HG03457 (cell line): ENCODE measurements at regions not wholly inside any gene's neighbourhood (a gene's known extent, or its start where the extent isn't known, plus 50 kb on each side); places are given as distances from the start of the nearest gene placed in this dataset.

ENCODE experiments used
- ATAC-seq: cut with Tn5 transposase; IDR thresholded peaks from one replicate; pipeline ENCODE4 v1.9.1; 2021; ENCODE audit warnings: moderate number of reproducible peaks; ENCODE audit not compliant: unreplicated experiment

GRCh38 chr13:70347947-70348620 lies 239.8 kb upstream of the KLHL1 start:
- no peak for ATAC-seq

GRCh38 chr13:70339738-70340137 lies 231.5 kb upstream of the KLHL1 start:
- no peak for ATAC-seq

GRCh38 chr13:70338609-70339008 lies 230.4 kb upstream of the KLHL1 start:
- no peak for ATAC-seq

GRCh38 chr13:70336866-70337265 lies 228.6 kb upstream of the KLHL1 start:
- ATAC-seq, result no peak

DNA sequence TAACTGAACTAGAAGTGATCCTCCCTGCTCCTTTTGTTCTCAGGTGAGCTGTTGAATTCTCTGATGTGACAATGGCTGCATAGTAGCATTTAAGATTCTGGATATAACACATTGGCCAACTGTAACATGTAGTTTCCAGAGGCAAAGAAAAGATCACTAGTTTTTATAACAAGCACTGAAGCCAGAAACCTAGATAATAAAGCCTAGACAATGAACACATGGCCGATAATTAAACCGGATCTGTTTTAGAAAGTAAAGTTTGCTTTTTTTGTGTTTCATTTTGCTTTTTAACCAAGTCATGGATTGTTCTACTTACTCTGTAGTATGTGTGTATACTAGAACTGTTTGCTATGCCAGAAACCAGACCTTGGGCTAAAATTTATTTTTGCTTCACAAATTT lies 225.5 kb upstream of the KLHL1 start:
- no peak for ATAC-seq

DNA sequence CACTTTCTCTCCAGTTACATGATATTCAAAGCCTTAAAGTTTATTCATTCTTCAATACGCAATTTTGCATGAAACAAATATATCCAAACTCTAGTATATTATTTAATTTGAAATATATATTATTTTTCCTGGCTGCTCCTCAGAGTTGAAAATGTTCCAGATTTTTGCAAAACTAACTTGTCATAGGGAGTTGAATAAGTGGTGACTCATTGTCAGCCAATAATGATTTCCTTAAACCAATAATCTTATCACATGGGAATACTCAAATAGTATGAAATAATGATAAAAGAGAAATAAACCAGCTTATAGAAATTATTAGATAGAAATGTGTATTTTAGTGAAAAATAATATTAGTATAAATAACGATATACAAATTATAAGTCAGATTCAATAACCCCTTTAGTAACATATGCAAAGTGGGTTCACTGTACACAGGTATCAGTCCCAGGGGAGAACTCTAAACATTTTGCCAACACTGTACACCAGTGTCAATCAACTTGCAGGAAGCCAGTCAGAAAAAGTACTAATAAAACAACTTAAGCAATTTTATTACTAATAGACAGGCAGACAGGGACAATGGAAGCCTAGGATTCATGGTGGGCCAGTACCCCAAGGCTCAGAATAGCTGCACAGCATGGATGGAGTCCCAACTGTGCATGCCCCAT lies 222.6 kb upstream of the KLHL1 start:
- no peak for ATAC-seq

GRCh38 chr13:70324519-70324918 lies 216.3 kb upstream of the KLHL1 start:
- no peak for ATAC-seq

GRCh38 chr13:70311191-70311590 lies 202.9 kb upstream of the KLHL1 start:
- no peak for ATAC-seq

- ATAC-seq, result no peak
These were observed 202.3 kb upstream of the KLHL1 start for GRCh38 chr13:70310396-70311119.

DNA sequence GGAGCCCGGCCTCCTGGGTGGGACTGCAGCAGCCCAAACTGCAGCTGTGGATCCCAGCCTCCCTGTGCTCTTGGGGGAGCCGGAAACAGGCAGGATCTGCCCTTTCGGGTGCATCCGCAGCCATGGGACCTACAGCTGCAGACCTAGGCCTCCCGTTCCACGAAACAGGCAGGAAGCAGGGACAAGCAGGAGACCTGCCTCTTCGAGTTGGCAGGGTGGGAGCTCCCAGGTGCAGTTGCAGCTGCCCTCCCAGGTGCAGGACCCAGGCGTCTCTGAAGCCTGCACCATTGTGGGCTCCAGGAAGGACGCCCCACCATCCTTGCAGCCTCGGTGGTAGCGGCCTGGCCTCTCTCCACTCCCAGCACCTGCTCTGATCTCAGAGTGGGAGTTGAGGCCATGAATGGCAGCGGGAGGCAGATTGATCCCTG lies 189.0 kb upstream of the KLHL1 start:
- no peak for ATAC-seq

DNA sequence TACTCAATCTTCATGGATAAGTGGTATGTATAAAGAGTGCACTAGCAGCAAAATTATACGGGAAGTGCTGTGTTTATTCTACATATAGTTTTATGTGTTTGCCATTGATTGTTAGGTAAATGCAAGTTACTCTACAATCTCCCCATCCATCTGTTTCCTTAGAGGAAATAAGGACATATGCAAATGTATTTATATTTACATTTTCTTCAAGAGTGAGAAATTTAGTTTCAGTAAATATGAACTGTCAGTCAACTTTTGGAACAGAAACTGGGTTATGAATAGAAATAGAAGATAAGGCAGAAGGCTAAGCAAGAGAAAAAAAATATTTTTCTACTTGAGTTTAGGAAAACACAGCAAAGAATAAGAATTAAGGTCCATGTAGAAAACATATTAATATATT lies 176.1 kb upstream of the KLHL1 start:
- ATAC-seq, result no peak

DNA sequence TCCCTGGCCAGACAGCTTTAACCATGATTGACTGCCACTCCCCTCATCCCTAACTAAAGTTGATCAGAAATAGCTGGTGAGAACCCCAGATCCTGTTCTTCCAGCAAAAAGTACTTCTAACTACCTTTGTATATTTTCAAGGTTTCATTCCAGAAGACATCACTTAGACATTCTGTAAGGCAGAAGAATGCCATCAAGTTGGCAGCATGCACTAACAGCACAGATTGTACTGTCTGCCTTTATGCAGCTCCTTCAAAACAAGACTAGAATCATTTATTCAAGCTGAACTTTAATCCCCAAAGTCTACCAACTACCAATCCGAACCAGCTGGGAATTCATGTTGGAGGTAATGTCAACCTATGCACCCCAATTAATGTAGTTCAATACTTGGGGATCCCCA lies 167.6 kb upstream of the KLHL1 start:
- no peak for ATAC-seq

DNA sequence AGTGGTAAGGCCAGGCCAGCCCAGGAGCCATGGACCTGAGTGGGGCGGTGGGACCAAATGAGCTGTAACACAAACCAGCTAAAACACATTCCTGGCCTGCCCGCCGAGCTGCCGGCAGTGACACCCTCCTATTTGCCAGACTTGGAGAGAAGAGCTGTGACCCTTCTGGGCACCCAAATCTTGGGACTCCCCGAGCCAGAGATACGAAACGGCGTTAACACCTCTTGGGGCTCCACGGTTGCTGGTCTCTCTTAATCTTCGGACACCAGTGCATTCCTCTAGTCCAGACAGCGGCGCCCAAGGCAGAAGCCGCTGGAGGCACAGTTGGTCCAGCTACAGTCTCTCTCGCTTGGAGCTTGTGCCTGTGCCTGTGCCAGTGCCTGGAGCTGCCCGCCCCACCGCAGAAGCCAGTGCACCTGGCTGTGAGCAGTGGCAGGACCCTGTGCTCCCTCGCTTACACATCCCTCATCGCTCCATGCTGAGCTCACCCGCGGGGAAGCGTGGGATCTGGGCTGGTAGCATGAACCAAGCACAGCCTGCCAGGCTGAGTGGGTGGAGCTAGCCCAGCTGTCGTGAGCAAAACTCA lies 147.2 kb upstream of the KLHL1 start:
- no peak for ATAC-seq

GRCh38 chr13:70253834-70254233 lies 145.6 kb upstream of the KLHL1 start:
- ATAC-seq, result no peak

DNA sequence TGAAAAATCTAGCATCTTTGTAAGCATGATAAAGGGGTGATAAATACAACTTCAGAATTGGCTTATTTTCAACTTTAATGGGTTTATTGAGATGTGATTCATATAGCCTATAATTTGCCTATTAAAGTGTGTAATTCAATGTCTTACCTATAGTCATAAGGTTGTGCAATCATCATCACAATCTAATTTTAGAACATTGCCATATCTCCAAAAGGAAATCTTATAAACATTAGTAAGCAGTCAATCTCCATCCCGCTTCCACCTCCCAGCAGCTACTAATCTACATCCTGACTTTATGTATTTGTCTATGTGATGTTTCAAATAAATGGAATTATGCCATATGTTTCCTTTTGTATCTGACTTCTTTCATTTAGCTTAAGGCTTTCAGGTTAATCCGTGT lies 145.2 kb upstream of the KLHL1 start:
- ATAC-seq, result no peak

- no peak for ATAC-seq
These were observed 141.2 kb upstream of the KLHL1 start for GRCh38 chr13:70249332-70250064.

DNA sequence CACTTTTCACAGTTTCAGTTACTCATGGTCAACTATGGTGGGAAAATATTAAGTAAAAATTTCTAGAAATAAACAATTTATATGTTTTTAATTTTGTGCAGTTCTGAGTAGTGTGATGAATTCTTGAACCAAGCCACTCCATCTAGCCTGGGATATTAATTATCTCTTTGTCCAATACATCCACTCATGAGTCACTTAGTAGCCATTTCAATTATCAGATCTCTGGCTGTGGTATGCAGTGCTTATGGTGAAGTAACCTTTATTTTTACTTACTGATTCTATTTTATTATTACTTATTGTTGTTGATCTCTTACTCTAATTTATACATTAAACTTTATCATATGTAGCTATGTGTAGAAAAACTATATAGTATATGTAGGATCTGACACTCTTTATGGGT lies 128.9 kb upstream of the KLHL1 start:
- ATAC-seq, result no peak

DNA sequence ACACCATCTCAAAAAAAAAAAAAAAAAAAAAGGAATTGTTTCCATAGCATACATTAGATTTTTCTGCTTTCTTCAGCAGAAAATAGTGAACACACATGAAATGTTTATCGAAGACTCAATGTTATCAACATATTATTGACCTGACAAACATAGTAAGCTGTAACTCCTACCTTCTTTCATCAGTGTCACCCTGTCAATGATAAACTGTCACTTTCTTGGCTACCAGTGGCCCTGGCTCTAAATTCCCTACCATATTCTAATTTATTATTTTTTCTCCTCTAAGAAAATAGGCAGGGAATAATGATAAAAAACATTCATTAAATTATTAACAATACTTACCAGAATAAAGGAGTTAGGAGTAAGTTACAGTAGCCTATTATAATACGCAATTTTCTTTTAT lies 127.3 kb upstream of the KLHL1 start:
- ATAC-seq, result no peak

DNA sequence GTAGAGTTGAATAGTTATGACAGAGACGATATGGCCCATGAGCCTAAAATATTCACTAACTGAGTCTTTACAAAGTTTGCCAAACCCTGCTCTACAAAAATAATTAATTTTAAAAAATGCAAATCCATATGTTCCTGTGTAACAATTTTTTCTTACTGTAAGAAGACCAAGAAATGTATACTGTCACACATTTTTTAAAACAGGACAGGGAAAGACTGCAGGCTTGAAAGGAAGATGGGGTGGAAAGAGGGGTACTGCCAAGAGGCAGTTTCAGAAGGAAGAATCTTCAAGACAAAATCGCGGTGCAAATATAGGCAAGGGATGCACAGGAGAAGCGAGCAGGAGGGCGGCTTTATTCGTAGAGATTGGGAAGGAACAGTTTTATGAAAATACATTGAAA lies 115.7 kb upstream of the KLHL1 start:
- no peak for ATAC-seq

- no peak for ATAC-seq
These were observed 114.7 kb upstream of the KLHL1 start for GRCh38 chr13:70222926-70223325.

- ATAC-seq, result no peak
These were observed 110.4 kb upstream of the KLHL1 start for GRCh38 chr13:70218618-70219017.
